ENCODE measurements at regions not wholly inside any gene's neighbourhood (a gene's known extent, or its start where the extent isn't known, plus 50 kb on each side); places are given as distances from the start of the nearest gene placed in this dataset.

- TF ChIP-seq POLR2A (IDR thresholded peaks at IDR 0.05; ENCODE audit: low read length) (no peak), GATA1 (IDR thresholded peaks at IDR 0.05; ENCODE audit: low read depth, low read length) (no peak)
These were observed 163.8 kb upstream of the CMC1 start for GRCh38 chr3:28077572-28077971.
